IMR-90 (cell line): ENCODE measurements at regions not wholly inside any gene's neighbourhood (a gene's known extent, or its start where the extent isn't known, plus 50 kb on each side); places are given as distances from the start of the nearest gene placed in this dataset.

Source experiments
- ATAC-seq: fragments of 200-7000 bp; cut with Tn5 transposase; 2 replicates; pipeline ENCODE4 v1.9.1; 2020; ENCODE audit warnings: low read depth, mild to moderate bottlenecking, moderate library complexity
- BruUV-seq: library from RNA; stranded (reverse); fragments of 400-500 nt; replicated peaks from 2 replicates; lab custom pipeline; 2021; lab: Mats Ljungman, UMichigan
- CTCF ChIA-PET: fragments of 300-600 bp; formaldehyde crosslinking; extraction: SDS; loops from one replicate; lab custom pipeline; 2021; ENCODE audit warnings: antibody characterized with exemption; lab: Yijun Ruan, JAX
- POLR2A ChIA-PET: fragments of 300-600 bp; sonication (Branson Sonifier 250); formaldehyde crosslinking; loops from one replicate; lab custom pipeline; 2022; ENCODE audit warnings: antibody characterized with exemption; ENCODE audit not compliant: unreplicated experiment; lab: Charles Lee
- DNase-seq: peaks from one replicate; pipeline ENCODE4 v3.0.0; 2013
- H2AFZ ChIP-seq: replicated peaks from 2 replicates; pipeline ENCODE3; 2013; ENCODE audit warnings: low read length, mild to moderate bottlenecking; ENCODE audit not compliant: poor library complexity
- H2AK5ac ChIP-seq: 2 replicates; pipeline ENCODE4 v1.6.1; 2013; ENCODE audit warnings: low read depth, low read length, inconsistent platforms
- H2AK9ac ChIP-seq: replicated peaks from 2 replicates; pipeline ENCODE3; 2013; ENCODE audit warnings: mild to moderate bottlenecking, low read depth, low read length, moderate library complexity; ENCODE audit not compliant: poor library complexity
- H2BK120ac ChIP-seq: 2 replicates; pipeline ENCODE4 v1.6.1; 2013; ENCODE audit warnings: low read depth, low read length, inconsistent platforms
- H2BK15ac ChIP-seq: 3 replicates; pipeline ENCODE4 v1.6.1; 2013; ENCODE audit warnings: low read depth, low read length, inconsistent platforms
- H2BK20ac ChIP-seq: 2 replicates; pipeline ENCODE4 v1.6.1; 2013; ENCODE audit warnings: low read depth, mild to moderate bottlenecking, inconsistent platforms, low read length, moderate library complexity
- H2BK5ac ChIP-seq: 2 replicates; pipeline ENCODE4 v1.6.1; 2013; ENCODE audit warnings: mild to moderate bottlenecking, low read depth, low read length, inconsistent platforms; ENCODE audit not compliant: poor library complexity, severe bottlenecking
- H3K14ac ChIP-seq: replicated peaks from 2 replicates; pipeline ENCODE4 v1.6.1; 2013; ENCODE audit warnings: low read depth, low read length, inconsistent platforms
- H3K18ac ChIP-seq: 2 replicates; pipeline ENCODE4 v1.6.1; 2013; ENCODE audit warnings: low read depth, low read length, control low read depth
- H3K23ac ChIP-seq: 2 replicates; pipeline ENCODE4 v1.6.1; 2013; ENCODE audit warnings: low read depth, low read length, inconsistent platforms
- H3K27ac ChIP-seq: 2 replicates; pipeline ENCODE4 v1.5.1; 2013; ENCODE audit warnings: mild to moderate bottlenecking, control low read depth, low read length; ENCODE audit not compliant: insufficient read depth
- H3K27me3 ChIP-seq: 2 replicates; pipeline ENCODE4 v1.6.1; 2013; ENCODE audit warnings: low read length; ENCODE audit not compliant: control insufficient read depth, insufficient read depth
- H3K36me3 ChIP-seq: 2 replicates; pipeline ENCODE4 v1.6.1; 2013; ENCODE audit warnings: low read length, mixed read lengths; ENCODE audit not compliant: control insufficient read depth, insufficient read depth
- H3K4ac ChIP-seq: 2 replicates; pipeline ENCODE4 v1.6.1; 2013; ENCODE audit warnings: low read depth, low read length, inconsistent platforms
- H3K4me1 ChIP-seq: 2 replicates; pipeline ENCODE4 v1.6.1; 2013; ENCODE audit warnings: low read length, mixed read lengths; ENCODE audit not compliant: control insufficient read depth, insufficient read depth
- H3K4me2 ChIP-seq: 2 replicates; pipeline ENCODE4 v1.6.1; 2013; ENCODE audit warnings: low read depth, mild to moderate bottlenecking, control low read depth, low read length, moderate library complexity
- H3K4me3 ChIP-seq: 2 replicates; pipeline ENCODE4 v1.5.1; 2013; ENCODE audit warnings: low read depth, mild to moderate bottlenecking, control low read depth, low read length, moderate library complexity; ENCODE audit not compliant: insufficient read depth
- H3K56ac ChIP-seq: 2 replicates; pipeline ENCODE4 v1.6.1; 2013; ENCODE audit warnings: low read length, inconsistent platforms; ENCODE audit not compliant: insufficient read depth; ENCODE audit errors: extremely low read depth
- H3K79me1 ChIP-seq, 2 experiments: 2 replicates each; pipeline ENCODE4 v1.6.1; 2013; ENCODE audit warnings: low read length in 2 of 2, inconsistent platforms in 1 of 2, low read depth in 1 of 2
- H3K9ac ChIP-seq: 2 replicates; pipeline ENCODE4 v1.6.1; 2013; ENCODE audit warnings: low read depth, low read length, control low read depth
- H3K9me1 ChIP-seq: 2 replicates; pipeline ENCODE4 v1.6.1; 2013; ENCODE audit warnings: low read length, inconsistent platforms; ENCODE audit not compliant: insufficient read depth
- H3K9me3 ChIP-seq: 2 replicates; pipeline ENCODE4 v1.6.1; 2013; ENCODE audit warnings: low read length; ENCODE audit not compliant: control insufficient read depth, insufficient read depth
- H4K20me1 ChIP-seq: 2 replicates; pipeline ENCODE4 v1.6.1; 2013; ENCODE audit warnings: low read length, inconsistent platforms; ENCODE audit not compliant: insufficient read depth
- H4K5ac ChIP-seq: 2 replicates; pipeline ENCODE4 v1.6.1; 2013; ENCODE audit warnings: mild to moderate bottlenecking, low read depth, low read length, control low read depth
- H4K8ac ChIP-seq, 2 experiments: 2 replicates each; pipeline ENCODE4 v1.6.1; 2013; ENCODE audit warnings: low read depth in 2 of 2, low read length in 2 of 2, control low read depth in 1 of 2, inconsistent platforms in 1 of 2
- H4K91ac ChIP-seq: 2 replicates; pipeline ENCODE4 v1.6.1; 2013; ENCODE audit warnings: low read depth, low read length, inconsistent platforms; ENCODE audit not compliant: insufficient read depth
- MAZ ChIP-seq: IDR thresholded peaks from 2 replicates; pipeline ENCODE4 v1.6.1; 2012; ENCODE audit warnings: low read depth, mild to moderate bottlenecking, low read length, improper control_type of control experiment, moderate library complexity, borderline replicate concordance
- RCOR1 ChIP-seq: IDR thresholded peaks from 2 replicates; pipeline ENCODE4 v1.6.1; 2012; ENCODE audit warnings: mild to moderate bottlenecking, low read length, improper control_type of control experiment; ENCODE audit not compliant: insufficient replicate concordance
- USF2 ChIP-seq: fragments of 150-350 bp; IDR thresholded peaks from 2 replicates; pipeline ENCODE4 v1.6.1; 2017; ENCODE audit warnings: mild to moderate bottlenecking, antibody characterized with exemption, low read length, low read depth
- WGBS, 2 experiments: methylation state at CpG; one replicate each; pipeline versions ENCODE4 v1.1.5 to v1.1.7; 2013; ENCODE audit warnings: missing lambda C conversion rate in 2 of 2; ENCODE audit not compliant: insufficient read length in 1 of 2; ENCODE audit errors: extremely low coverage in 2 of 2; 5-methylcytosine and 5-hydroxymethylcytosine counted together
- dilution Hi-C: fragments of 300-500 bp; cut with HindIII; formaldehyde crosslinking; loops from one replicate; pipeline ENCODE4 v1.14.3; 2018; ENCODE audit warnings: low sequenced_read_pairs; ENCODE audit not compliant: unreplicated experiment
- in situ Hi-C: fragments of 300-500 bp; cut with MboI; formaldehyde crosslinking; loops from 3 replicates; pipeline ENCODE4 v1.14.3; 2019; ENCODE audit warnings: low sequenced_read_pairs, inconsistent platforms, mixed read lengths
- intact Hi-C: fragments of 100-400 bp; cut with micrococcal nuclease; formaldehyde crosslinking; loops from 2 replicates; pipeline ENCODE4 v1.10.0; 2022

- Histone ChIP-seq H3K4me2 (no peak overlapping the region), H3K79me1 (no peaks in the 10 kb centered on the region), H4K8ac (no peak overlapping the region), H2AK5ac (no peak overlapping the region), H3K27me3 (no peaks in the 10 kb centered on the region), H3K18ac (no peak overlapping the region), H2AFZ (no peak overlapping the region), H3K23ac (no peak overlapping the region), H3K4me3 (no peak overlapping the region), H4K20me1 (no peaks in the 10 kb centered on the region), H2AK9ac (no peak overlapping the region), H3K9me3 (no peaks in the 10 kb centered on the region), H3K4me1 (no peaks in the 10 kb centered on the region), H3K4ac (no peak overlapping the region), H4K91ac (no peak overlapping the region), H2BK20ac (no peak overlapping the region), H3K9me1 (no peaks in the 10 kb centered on the region), H2BK15ac (no peak overlapping the region), H3K27ac (no peak overlapping the region), H2BK5ac (no peak overlapping the region), H3K9ac (no peak overlapping the region), H3K56ac (no peak overlapping the region), H2BK120ac (no peak overlapping the region), H3K14ac (no peak overlapping the region), H3K36me3 (no peaks in the 10 kb centered on the region), H4K5ac (no peak overlapping the region)
- ChIA-PET POLR2A (no interaction called here), CTCF (no interaction called here)
- in situ Hi-C loops (no loop called here), intact Hi-C loops (no loop called here), dilution Hi-C loops (no loop called here)
- DNase-seq (no peak), ATAC-seq (no peak)
- BruUV-seq: no TSS peak
- no CpG with 5 or more reads among the region's 1 CpG for WGBS, 2 experiments
- TF ChIP-seq RCOR1 (no peak), USF2 (no peak), MAZ (no peak)
Observed at GRCh38 chr6:122136386-122136785, 263.1 kb upstream of the HSF2 start.
